ENCODE measurements at regions not wholly inside any gene's neighbourhood (a gene's known extent, or its start where the extent isn't known, plus 50 kb on each side); places are given as distances from the start of the nearest gene placed in this dataset.

- TF ChIP-seq CTCF (IDR thresholded peaks at IDR 0.05; ENCODE audit: low read length), result no peak
- TF ChIP-seq EZH2 (optimal IDR thresholded peaks at IDR 0.05; ENCODE audit: low read depth, low read length), result no peak
Measured at GRCh38 chr6:66533921-66534404, 826.9 kb upstream of the EYS start.
